Muscle layer of duodenum (tissue), 2 donors: ENCODE measurements at regions not wholly inside any gene's neighbourhood (a gene's known extent, or its start where the extent isn't known, plus 50 kb on each side); places are given as distances from the start of the nearest gene placed in this dataset.

Source experiments
- H3K27ac ChIP-seq: one replicate; pipeline ENCODE4 v1.7.0; 2013; ENCODE audit warnings: mild to moderate bottlenecking, low read length
- H3K27me3 ChIP-seq: one replicate; pipeline ENCODE4 v1.7.0; 2013; ENCODE audit warnings: low read depth, mild to moderate bottlenecking, control low read depth, low read length
- H3K36me3 ChIP-seq, 2 donors: one replicate each; pipeline ENCODE4 v1.7.0; 2013; ENCODE audit warnings: low read length in 2 of 2, control low read depth in 1 of 2, mild to moderate bottlenecking in 1 of 2; ENCODE audit not compliant: insufficient read depth in 2 of 2, control insufficient read depth in 1 of 2
- H3K4me1 ChIP-seq, 2 donors: one replicate each; pipeline ENCODE4 v1.7.0; 2013; ENCODE audit warnings: low read length in 2 of 2, mild to moderate bottlenecking in 2 of 2, control low read depth in 1 of 2, moderate library complexity in 1 of 2; ENCODE audit not compliant: insufficient read depth in 2 of 2, control insufficient read depth in 1 of 2
- H3K4me3 ChIP-seq, 2 donors: one replicate each; pipeline ENCODE4 v1.7.0; 2013; ENCODE audit warnings: low read length in 2 of 2, low read depth in 1 of 2, mild to moderate bottlenecking in 1 of 2
- H3K9me3 ChIP-seq, 2 donors: one replicate each; pipeline ENCODE4 v1.7.0; 2013; ENCODE audit warnings: low read length in 2 of 2, control low read depth in 1 of 2, mild to moderate bottlenecking in 1 of 2; ENCODE audit not compliant: control insufficient read depth in 1 of 2
- donor health status: healthy.

DNA sequence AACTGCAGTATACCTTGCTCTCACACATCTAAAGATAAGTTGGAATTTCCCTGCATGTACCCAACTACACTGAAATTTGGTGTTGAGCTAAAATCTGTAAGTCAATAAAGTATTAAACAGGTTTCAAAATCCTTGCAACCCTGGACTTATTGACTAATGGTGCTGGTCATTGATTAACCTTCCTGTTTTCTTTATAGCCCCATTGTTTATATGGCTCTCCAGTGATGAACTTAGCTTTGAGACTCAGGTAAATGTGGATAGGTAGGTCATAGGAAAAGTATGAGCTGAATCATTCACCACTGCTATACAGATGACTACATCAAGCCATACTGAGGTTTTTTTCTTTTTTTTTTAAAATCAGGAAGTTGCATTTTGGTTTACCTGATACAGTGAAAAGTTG lies 132.7 kb downstream of the FAT3 start:
- Histone ChIP-seq H3K27me3 (no peaks in the 10 kb centered on the region), H3K36me3 (no peaks in the 10 kb centered on the region), H3K4me1 (no peaks in the 10 kb centered on the region), H3K27ac (no peak overlapping the region), H3K4me3 (no peak overlapping the region), H3K9me3 (no peaks in the 10 kb centered on the region)

DNA sequence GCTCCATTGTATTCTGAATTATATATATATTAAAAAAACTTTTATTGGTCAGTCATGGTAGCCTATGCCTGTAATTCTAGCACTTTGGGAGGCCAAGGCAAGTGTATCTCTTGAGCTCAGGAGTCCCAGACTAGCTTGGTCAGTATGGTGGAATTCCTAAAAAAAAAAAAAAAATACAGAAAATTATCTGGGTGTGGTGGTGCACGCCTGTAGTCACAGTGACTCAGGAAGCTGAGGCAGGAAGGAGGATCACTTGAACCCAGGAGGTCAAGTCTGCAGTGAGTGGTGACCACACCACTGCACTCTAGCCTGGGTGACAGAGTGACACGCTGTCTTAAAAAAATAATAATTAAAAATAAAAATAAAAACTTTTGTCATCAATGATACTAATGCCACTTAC lies 133.2 kb downstream of the FAT3 start:
- Histone ChIP-seq H3K27ac (no peak overlapping the region), H3K4me1 (no peaks in the 10 kb centered on the region), H3K36me3 (no peaks in the 10 kb centered on the region), H3K4me3 (no peak overlapping the region), H3K9me3 (no peaks in the 10 kb centered on the region), H3K27me3 (no peaks in the 10 kb centered on the region)

DNA sequence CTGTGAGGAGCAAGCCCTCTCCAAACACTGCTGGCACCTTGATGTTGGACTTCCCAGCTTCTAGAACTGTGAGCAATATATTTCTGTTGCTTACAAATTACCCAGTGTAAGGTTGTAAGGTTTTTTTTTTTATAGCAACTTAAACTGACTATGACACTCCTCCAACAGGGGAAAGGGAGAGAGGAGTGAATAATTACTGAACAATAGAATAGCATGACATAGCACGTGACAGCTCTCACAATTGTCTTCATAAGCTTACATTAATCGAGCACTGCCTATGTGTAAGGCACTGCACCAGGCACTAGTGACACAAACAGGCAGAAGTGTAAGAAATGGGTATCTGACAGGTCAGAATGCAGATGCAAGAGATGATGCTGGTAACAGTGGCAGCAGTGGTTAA lies 136.9 kb downstream of the FAT3 start:
- Histone ChIP-seq H3K36me3 (no peaks in the 10 kb centered on the region), H3K9me3 (no peaks in the 10 kb centered on the region), H3K4me3 (no peak overlapping the region), H3K27ac (no peak overlapping the region), H3K27me3 (no peaks in the 10 kb centered on the region), H3K4me1 (no peaks in the 10 kb centered on the region)

DNA sequence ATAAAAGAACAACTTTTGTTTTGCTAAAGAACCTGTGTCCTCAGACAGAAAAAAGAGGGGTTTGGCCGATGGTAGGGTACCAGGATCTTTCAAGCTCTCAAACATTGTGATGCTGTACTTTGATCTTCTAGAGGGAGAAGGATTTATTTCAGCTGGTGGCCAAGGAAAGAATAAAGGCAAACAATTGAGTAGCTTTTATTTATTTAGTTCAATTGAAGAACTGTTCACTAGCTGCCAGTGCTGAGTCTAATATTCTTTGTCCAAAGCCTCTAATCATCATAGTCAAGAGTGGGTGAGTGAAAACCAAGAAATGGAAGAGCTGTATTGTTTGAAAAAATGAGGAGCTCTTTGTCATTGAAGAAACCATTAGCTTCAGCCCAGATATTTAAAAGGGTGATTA lies 138.4 kb downstream of the FAT3 start:
- Histone ChIP-seq H3K27me3 (no peaks in the 10 kb centered on the region), H3K9me3 (no peaks in the 10 kb centered on the region), H3K27ac (no peak overlapping the region), H3K4me3 (no peak overlapping the region), H3K4me1 (no peaks in the 10 kb centered on the region), H3K36me3 (no peaks in the 10 kb centered on the region)

GRCh38 chr11:92364177-92364576 lies 139.6 kb downstream of the FAT3 start:
- no peaks in the 10 kb centered on the region for H3K36me3 ChIP-seq

GRCh38 chr11:92376146-92376599 lies 151.6 kb downstream of the FAT3 start:
- Histone ChIP-seq H3K36me3 (no peaks in the 10 kb centered on the region), H3K27ac (no peak overlapping the region), H3K4me3 (no peak overlapping the region), H3K9me3 (no peaks in the 10 kb centered on the region), H3K27me3 (no peaks in the 10 kb centered on the region), H3K4me1 (no peaks in the 10 kb centered on the region)

More at GRCh38 chr11:92364177-92364576, 139.6 kb downstream of the FAT3 start:
- Histone ChIP-seq H3K27ac (no peak overlapping the region), H3K9me3 (no peaks in the 10 kb centered on the region), H3K27me3 (no peaks in the 10 kb centered on the region), H3K4me3 (no peak overlapping the region), H3K4me1 (no peaks in the 10 kb centered on the region)

DNA sequence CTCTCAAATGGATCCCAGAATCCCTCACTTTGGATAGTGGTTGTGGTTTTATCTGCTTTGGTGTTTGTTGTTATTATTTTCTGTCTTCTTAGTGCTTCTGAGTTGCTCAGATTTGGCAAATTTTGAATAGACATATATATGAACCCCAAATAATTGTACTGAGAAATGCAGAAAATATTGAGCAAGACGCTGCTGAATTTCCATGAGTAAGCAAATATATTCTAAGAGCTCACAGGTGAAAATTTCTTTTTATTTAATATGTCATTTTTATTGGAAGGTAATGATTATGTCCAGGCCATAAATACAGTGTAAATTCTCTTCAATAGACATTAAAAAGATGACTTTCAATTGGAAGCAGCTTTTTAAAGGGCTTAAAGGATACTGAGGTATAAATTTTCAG lies 152.1 kb downstream of the FAT3 start:
- H3K9me3 ChIP-seq, result no peaks in the 10 kb centered on the region
- H3K27ac ChIP-seq, result no peak overlapping the region
- H3K36me3 ChIP-seq, result no peaks in the 10 kb centered on the region
- H3K4me3 ChIP-seq, result no peak overlapping the region
- no peaks in the 10 kb centered on the region for H3K4me1 ChIP-seq
- H3K27me3 ChIP-seq, result no peaks in the 10 kb centered on the region

DNA sequence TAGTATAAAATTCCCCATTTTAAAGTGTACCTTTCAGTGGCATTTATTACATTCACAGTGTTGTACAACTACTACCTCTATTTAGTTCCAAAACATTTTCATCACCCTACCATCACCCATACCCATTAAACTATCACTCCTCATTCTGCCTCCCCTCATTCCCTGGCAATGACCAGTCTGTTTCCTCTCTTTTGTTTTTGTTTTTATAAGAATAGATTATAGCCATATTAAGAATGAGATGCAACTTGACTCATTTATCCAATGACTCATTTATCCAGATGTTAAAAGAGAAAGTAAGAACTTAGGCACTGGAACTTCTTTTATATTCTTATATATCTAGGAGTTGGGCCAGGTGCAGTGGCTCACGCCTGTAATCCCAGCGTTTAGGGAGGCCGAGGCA lies 156.3 kb downstream of the FAT3 start:
- Histone ChIP-seq H3K4me1 (no peaks in the 10 kb centered on the region), H3K9me3 (no peaks in the 10 kb centered on the region), H3K27me3 (no peaks in the 10 kb centered on the region), H3K27ac (no peak overlapping the region), H3K36me3 (no peaks in the 10 kb centered on the region), H3K4me3 (no peak overlapping the region)

- H3K27ac ChIP-seq, result no peak overlapping the region
- H3K27me3 ChIP-seq, result no peaks in the 10 kb centered on the region
- H3K4me1 ChIP-seq, result no peaks in the 10 kb centered on the region
- H3K36me3 ChIP-seq, result no peaks in the 10 kb centered on the region
- H3K9me3 ChIP-seq, result no peaks in the 10 kb centered on the region
- H3K4me3 ChIP-seq, result no peak overlapping the region
Observed at GRCh38 chr11:92382311-92382710, 157.7 kb downstream of the FAT3 start.

DNA sequence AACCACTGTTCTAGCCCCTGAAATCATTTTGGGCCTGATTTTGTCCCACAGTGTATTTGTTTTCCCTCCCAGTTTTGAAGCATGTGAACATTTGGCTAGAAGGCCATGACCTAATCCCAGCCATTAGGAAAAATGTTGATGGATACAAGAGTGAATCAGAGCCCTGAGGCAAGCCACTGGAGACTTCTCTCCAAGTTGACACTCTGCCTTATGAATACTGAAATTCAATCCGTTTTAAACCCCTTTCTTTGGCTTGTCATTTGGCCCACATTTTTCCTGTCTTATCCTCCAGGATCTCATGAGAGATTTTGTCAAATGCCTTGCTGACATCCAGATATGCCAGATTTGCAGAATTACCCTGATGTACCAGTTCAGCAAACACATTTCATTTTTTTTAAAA lies 158.8 kb downstream of the FAT3 start:
- H3K27ac ChIP-seq, result no peak overlapping the region
- no peaks in the 10 kb centered on the region for H3K4me1 ChIP-seq
- H3K4me3 ChIP-seq, result no peak overlapping the region
- H3K36me3 ChIP-seq, result no peaks in the 10 kb centered on the region
- H3K27me3 ChIP-seq, result no peaks in the 10 kb centered on the region
- H3K9me3 ChIP-seq, result no peaks in the 10 kb centered on the region

- Histone ChIP-seq H3K4me3 (no peak overlapping the region), H3K27ac (no peak overlapping the region), H3K9me3 (no peaks in the 10 kb centered on the region), H3K36me3 (no peaks in the 10 kb centered on the region), H3K27me3 (no peaks in the 10 kb centered on the region), H3K4me1 (no peaks in the 10 kb centered on the region)
Observed at GRCh38 chr11:92384358-92384757, 159.7 kb downstream of the FAT3 start.

DNA sequence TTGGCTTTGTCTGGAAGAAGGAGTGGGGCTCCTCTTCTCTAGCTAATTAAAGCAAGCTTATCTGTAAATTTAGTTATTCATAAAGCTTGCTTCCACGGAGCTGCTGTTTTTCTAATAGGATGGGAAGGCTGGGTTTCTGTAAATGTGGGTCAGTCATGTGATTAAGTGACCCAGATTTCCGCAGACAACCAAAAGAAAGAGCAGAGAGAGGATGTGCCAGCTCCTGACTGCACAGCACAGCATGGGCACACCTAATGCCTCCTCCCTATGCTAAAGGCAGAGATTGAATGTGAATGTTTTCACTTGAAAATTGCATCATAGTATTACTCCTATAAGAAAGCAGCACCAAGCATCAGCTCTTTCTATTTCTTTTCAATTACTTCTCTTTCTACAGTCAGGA lies 160.2 kb downstream of the FAT3 start:
- no peak overlapping the region for H3K4me3 ChIP-seq
- no peaks in the 10 kb centered on the region for H3K36me3 ChIP-seq
- H3K27me3 ChIP-seq, result no peaks in the 10 kb centered on the region
- no peaks in the 10 kb centered on the region for H3K9me3 ChIP-seq
- H3K27ac ChIP-seq, result no peak overlapping the region
- H3K4me1 ChIP-seq, result no peaks in the 10 kb centered on the region
